C4-2B (cell line): ENCODE measurements at regions not wholly inside any gene's neighbourhood (a gene's known extent, or its start where the extent isn't known, plus 50 kb on each side); places are given as distances from the start of the nearest gene placed in this dataset.
"Not testable (repeated sequence)": the region's sequence is repeated elsewhere in the genome, so short reads cannot be mapped to it uniquely, and the experiment has no call there.

ENCODE experiments used
- ZFX ChIP-seq: fragments of 450-650 bp; IDR thresholded peaks from 2 replicates; pipeline ENCODE4 v1.6.1; 2017
- TF ChIP-seq, protein P1 (sequence below): fragments of 450-650 bp; conservative IDR thresholded peaks from 2 replicates; pipeline ENCODE4 v1.5.1; 2017; ENCODE audit warnings: mild to moderate bottlenecking

DNA sequence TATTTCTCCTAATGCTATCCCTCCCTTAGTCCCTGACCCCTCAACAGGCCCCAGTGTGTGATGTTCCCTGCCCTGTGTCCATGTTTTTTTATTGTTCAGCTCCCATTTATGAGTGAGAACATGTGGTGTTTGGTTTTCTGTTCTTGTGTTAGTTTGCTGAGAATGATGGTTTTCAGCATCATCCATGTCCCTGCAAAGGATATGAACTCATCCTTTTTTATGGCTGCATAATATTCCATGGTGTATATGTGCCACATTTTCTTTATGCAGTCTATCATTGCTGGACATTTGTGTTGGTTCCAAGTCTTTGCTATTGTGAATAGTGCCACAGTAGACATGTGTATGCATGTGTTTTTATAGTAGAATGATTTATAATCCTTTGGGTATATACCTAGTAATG is 79.5 kb upstream of the PRL start:
- TF ChIP-seq, protein P1, sequence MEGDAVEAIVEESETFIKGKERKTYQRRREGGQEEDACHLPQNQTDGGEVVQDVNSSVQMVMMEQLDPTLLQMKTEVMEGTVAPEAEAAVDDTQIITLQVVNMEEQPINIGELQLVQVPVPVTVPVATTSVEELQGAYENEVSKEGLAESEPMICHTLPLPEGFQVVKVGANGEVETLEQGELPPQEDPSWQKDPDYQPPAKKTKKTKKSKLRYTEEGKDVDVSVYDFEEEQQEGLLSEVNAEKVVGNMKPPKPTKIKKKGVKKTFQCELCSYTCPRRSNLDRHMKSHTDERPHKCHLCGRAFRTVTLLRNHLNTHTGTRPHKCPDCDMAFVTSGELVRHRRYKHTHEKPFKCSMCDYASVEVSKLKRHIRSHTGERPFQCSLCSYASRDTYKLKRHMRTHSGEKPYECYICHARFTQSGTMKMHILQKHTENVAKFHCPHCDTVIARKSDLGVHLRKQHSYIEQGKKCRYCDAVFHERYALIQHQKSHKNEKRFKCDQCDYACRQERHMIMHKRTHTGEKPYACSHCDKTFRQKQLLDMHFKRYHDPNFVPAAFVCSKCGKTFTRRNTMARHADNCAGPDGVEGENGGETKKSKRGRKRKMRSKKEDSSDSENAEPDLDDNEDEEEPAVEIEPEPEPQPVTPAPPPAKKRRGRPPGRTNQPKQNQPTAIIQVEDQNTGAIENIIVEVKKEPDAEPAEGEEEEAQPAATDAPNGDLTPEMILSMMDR: not testable (repeated sequence)
- TF ChIP-seq ZFX: not testable (repeated sequence)
